HAP-1 (cell line): ENCODE measurements at regions not wholly inside any gene's neighbourhood (a gene's known extent, or its start where the extent isn't known, plus 50 kb on each side); places are given as distances from the start of the nearest gene placed in this dataset.
"Not testable (repeated sequence)": the region's sequence is repeated elsewhere in the genome, so short reads cannot be mapped to it uniquely, and the experiment has no call there.

Source experiments
- DNase-seq, 2 experiments: peaks; one replicate each; pipeline ENCODE4 v3.0.0-alpha.2; 2016 to 2020; ENCODE audit warnings: low spot score in 2 of 2
- H3K27me3 ChIP-seq: fragments of 250-450 bp; sonication (Bioruptor Pico); 2 replicates; pipeline ENCODE4 v1.5.1; 2020; ENCODE audit warnings: low read depth, mild to moderate bottlenecking, moderate library complexity
- H3K36me3 ChIP-seq: fragments of 250-450 bp; sonication (Bioruptor Pico); replicated peaks from 2 replicates; pipeline ENCODE4 v1.5.1; 2020; ENCODE audit warnings: mild to moderate bottlenecking
- H3K4me1 ChIP-seq: fragments of 250-450 bp; sonication (Bioruptor Pico); 2 replicates; pipeline ENCODE4 v1.5.1; 2020; ENCODE audit warnings: mild to moderate bottlenecking
- H3K4me3 ChIP-seq: fragments of 250-450 bp; sonication (Bioruptor Pico); 2 replicates; pipeline ENCODE4 v1.5.1; 2020; ENCODE audit warnings: mild to moderate bottlenecking, moderate library complexity
- H3K9me3 ChIP-seq: fragments of 250-450 bp; sonication (Bioruptor Pico); 2 replicates; pipeline ENCODE4 v1.5.1; 2020; ENCODE audit warnings: mild to moderate bottlenecking, moderate library complexity
- in situ Hi-C: fragments of 300-500 bp; cut with MboI; formaldehyde crosslinking; loops from 3 replicates; pipeline ENCODE4 v1.14.3; 2020; ENCODE audit warnings: low sequenced_read_pairs, inconsistent platforms, mixed read lengths

GRCh38 chr5:159657771-159658170 is 258.5 kb upstream of the ADRA1B start:
- no peaks in the 10 kb centered on the region for H3K9me3 ChIP-seq
- DNase-seq, result no peak
- no peaks in the 10 kb centered on the region for H3K36me3 ChIP-seq
- H3K4me3 ChIP-seq, result no peak overlapping the region
- H3K4me1 ChIP-seq, result no peaks in the 10 kb centered on the region
- in situ Hi-C loops, result no loop called here
- H3K27me3 ChIP-seq, result no peaks in the 10 kb centered on the region

GRCh38 chr5:159658266-159658925 is 257.9 kb upstream of the ADRA1B start:
- H3K27me3 ChIP-seq, result no peaks in the 10 kb centered on the region
- H3K4me3 ChIP-seq, result no peak overlapping the region
- in situ Hi-C loops, result no loop called here
- H3K4me1 ChIP-seq, result no peaks in the 10 kb centered on the region
- no peaks in the 10 kb centered on the region for H3K9me3 ChIP-seq
- DNase-seq, result no peak
- no peaks in the 10 kb centered on the region for H3K36me3 ChIP-seq

DNA sequence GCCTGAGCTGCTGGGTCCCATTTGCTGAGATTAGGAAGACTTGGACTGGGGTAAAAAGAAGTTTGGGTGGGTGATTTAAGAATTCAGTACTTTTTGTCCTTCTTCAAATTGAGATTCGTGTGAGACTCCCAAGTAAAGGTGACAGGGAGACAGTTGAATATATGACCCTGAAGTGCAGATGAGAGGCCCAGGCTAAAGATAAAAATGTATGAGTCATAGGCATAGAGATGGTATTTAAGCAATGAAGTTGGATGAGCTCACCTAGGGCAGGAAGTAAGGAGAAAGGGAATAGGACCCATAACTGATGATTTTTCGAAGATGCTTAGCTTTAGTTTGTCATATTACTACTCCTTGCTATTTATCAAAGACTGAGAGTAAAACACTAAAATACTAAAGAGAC is 255.9 kb upstream of the ADRA1B start:
- no peaks in the 10 kb centered on the region for H3K4me1 ChIP-seq
- H3K36me3 ChIP-seq, result no peaks in the 10 kb centered on the region
- no peak overlapping the region for H3K4me3 ChIP-seq
- no peak for DNase-seq
- in situ Hi-C loops, result no loop called here
- H3K27me3 ChIP-seq, result no peaks in the 10 kb centered on the region
- H3K9me3 ChIP-seq, result no peaks in the 10 kb centered on the region

- Histone ChIP-seq H3K36me3 (no peaks in the 10 kb centered on the region), H3K27me3 (no peaks in the 10 kb centered on the region), H3K4me3 (no peak overlapping the region), H3K4me1 (no peaks in the 10 kb centered on the region), H3K9me3 (no peaks in the 10 kb centered on the region)
- in situ Hi-C loops, result no loop called here
- DNase-seq, result no peak
Measured at GRCh38 chr5:159663986-159664385, 252.3 kb upstream of the ADRA1B start.

DNA sequence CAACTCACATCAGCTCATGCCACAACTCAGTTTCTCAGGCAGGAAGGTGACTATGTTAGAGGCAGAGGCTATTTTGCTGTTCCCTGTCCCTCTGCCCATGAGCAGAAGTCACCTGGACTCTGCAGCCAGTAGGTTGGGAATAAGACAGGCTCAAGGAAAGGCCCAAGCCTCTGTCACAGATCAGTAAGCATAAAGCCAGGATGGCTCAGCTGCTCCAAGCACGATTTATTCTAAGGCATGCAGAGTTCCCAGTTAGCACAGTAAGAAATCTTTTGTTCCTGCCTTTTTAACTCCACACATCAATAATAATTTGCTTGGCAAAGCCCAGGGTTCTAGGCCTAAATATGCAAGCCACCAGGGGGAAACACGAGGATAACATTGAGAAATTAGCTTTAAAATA is 249.0 kb upstream of the ADRA1B start:
- H3K36me3 ChIP-seq, result no peaks in the 10 kb centered on the region
- in situ Hi-C loops, result no loop called here
- H3K4me1 ChIP-seq, result no peaks in the 10 kb centered on the region
- DNase-seq, result no peak
- no peaks in the 10 kb centered on the region for H3K27me3 ChIP-seq
- H3K4me3 ChIP-seq, result no peak overlapping the region
- no peaks in the 10 kb centered on the region for H3K9me3 ChIP-seq

DNA sequence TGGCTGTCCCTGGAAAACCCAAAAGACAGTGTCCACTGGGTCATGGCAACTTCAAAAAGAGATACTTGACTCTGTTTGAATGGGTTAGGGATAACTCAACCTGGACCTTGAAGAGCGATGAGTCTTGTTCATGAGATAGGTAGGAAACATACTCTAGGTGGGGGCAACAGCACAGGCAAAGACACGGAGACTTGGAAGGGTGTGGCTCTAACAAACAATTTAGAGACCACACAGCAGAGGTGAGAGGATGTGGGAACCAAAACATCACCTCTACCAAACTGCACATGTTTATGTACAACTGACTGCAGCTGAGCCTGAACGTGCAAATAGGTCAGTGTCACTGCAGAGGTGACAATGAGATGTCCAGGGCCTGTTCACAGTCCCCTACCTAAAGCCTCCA is 247.7 kb upstream of the ADRA1B start:
- in situ Hi-C loops, result no loop called here
- H3K9me3 ChIP-seq, result no peaks in the 10 kb centered on the region
- H3K4me3 ChIP-seq, result no peak overlapping the region
- DNase-seq, result no peak
- H3K36me3 ChIP-seq, result no peaks in the 10 kb centered on the region
- H3K4me1 ChIP-seq, result no peaks in the 10 kb centered on the region
- H3K27me3 ChIP-seq, result no peaks in the 10 kb centered on the region

DNA sequence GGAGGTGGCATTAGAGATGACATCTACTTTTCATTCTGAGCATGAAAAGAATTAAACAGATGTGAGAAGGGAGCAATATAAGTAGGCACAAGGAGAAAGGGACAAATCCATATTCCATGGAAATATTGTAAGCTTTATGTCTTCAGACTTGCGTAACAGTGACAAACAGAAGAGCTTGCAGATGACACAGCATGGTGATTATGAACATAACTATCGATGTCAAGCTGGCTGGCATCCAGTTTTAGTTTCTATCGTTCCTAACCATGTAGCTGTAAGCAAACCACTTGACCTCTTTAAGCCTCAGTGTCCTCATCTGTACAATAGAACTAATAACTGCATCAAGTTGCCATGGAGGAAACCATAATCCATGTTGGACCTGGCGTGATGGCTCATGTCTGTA is 246.7 kb upstream of the ADRA1B start:
- H3K36me3 ChIP-seq, result no peaks in the 10 kb centered on the region
- DNase-seq, result no peak
- no peaks in the 10 kb centered on the region for H3K9me3 ChIP-seq
- H3K4me1 ChIP-seq, result no peaks in the 10 kb centered on the region
- H3K4me3 ChIP-seq, result no peak overlapping the region
- in situ Hi-C loops, result no loop called here
- no peaks in the 10 kb centered on the region for H3K27me3 ChIP-seq

GRCh38 chr5:159671886-159672285 is 244.4 kb upstream of the ADRA1B start:
- Histone ChIP-seq H3K4me3 (no peak overlapping the region), H3K4me1 (no peaks in the 10 kb centered on the region), H3K27me3 (no peaks in the 10 kb centered on the region), H3K36me3 (no peaks in the 10 kb centered on the region), H3K9me3 (no peaks in the 10 kb centered on the region)
- in situ Hi-C loops, result no loop called here
- no peak for DNase-seq

DNA sequence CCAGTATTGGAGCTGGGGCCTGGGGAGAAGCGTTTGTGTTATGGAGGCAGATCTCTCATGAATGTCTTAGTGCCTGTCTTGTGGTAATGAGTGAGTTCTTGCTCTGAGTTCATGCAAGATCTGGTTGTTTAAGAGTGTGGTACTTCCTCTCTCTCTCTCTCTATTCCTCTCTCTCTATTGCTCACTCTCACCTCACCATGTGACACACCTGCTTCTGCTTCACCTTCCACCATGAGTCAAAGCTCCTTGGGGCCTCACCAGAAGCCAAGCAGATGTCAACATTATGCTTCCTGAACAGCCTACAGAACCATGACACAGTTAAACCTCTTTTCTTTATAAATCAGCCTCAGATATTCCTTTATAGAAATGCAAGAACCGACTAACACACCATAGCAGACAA is 242.7 kb upstream of the ADRA1B start:
- no peak overlapping the region for H3K4me3 ChIP-seq
- H3K36me3 ChIP-seq, result no peaks in the 10 kb centered on the region
- in situ Hi-C loops, result no loop called here
- H3K9me3 ChIP-seq, result no peaks in the 10 kb centered on the region
- H3K27me3 ChIP-seq, result no peaks in the 10 kb centered on the region
- H3K4me1 ChIP-seq, result no peaks in the 10 kb centered on the region
- DNase-seq, result no peak

DNA sequence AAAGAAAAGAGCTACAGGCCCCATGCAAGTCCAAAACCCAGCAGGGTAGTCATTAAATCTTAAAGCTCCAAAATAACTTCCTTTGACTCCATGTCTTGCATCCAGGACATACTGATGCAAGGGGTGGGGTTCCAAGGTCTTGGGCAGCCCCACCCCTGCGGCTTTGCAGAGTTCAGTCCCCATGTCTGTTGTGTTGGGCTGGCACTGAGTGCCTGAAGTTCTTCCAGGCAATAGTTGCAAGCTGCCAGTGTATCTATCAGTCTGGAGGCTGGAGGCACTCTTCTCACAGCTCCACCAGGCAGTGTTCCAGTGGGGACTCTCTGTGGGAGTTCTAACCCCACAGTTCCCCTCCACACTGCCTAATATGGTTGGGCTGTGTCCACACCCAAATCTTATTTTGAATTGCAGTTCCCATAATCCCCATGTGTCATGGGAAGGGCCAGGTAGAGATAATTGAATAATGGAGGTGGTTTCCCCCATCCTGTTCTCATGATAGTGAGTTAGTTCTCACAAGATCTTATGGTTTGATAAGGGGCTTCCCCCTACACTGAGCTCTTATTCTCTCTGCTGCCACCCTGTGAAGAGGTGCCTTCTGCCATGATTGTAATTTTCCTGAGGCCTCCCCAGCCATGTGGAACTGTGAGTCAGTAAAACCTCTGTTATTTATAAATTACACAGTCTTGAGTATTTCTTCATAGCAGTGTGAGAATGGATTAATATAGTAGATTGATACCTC is 237.5 kb upstream of the ADRA1B start:
- H3K4me1 ChIP-seq, result no peaks in the 10 kb centered on the region
- in situ Hi-C loops, result no loop called here
- H3K36me3 ChIP-seq, result no peaks in the 10 kb centered on the region
- H3K27me3 ChIP-seq, result no peaks in the 10 kb centered on the region
- no peak overlapping the region for H3K4me3 ChIP-seq
- no peak for DNase-seq
- no peaks in the 10 kb centered on the region for H3K9me3 ChIP-seq

DNA sequence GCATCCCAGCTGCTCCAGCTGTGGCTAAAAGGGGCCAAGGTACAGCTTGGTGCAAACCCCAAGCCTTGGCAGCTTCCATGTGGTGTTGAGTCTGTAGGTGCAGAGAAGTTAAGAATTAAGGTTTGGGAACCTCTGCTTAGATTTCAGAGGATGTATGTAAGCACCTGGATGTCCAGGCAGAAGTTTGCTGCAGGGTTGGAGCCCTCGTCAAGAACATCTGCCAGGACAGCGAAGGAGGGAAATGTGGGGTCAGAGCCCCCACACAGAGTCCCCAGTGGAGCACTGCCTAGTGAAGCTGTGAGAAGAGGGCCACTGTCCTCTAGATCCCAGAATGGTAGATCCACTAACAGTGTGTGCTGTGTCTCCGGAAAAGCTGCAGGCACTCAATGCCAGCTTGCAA is 236.2 kb upstream of the ADRA1B start:
- in situ Hi-C loops, result no loop called here
- Histone ChIP-seq H3K9me3 (no peaks in the 10 kb centered on the region), H3K36me3 (no peaks in the 10 kb centered on the region), H3K27me3 (no peaks in the 10 kb centered on the region), H3K4me3 (no peak overlapping the region), H3K4me1 (no peaks in the 10 kb centered on the region)
- no peak for DNase-seq

GRCh38 chr5:159681661-159682060 is 234.6 kb upstream of the ADRA1B start:
- Histone ChIP-seq H3K4me1 (no peaks in the 10 kb centered on the region), H3K9me3 (no peaks in the 10 kb centered on the region), H3K4me3 (no peak overlapping the region), H3K27me3 (no peaks in the 10 kb centered on the region), H3K36me3 (no peaks in the 10 kb centered on the region)
- in situ Hi-C loops, result no loop called here
- no peak for DNase-seq

DNA sequence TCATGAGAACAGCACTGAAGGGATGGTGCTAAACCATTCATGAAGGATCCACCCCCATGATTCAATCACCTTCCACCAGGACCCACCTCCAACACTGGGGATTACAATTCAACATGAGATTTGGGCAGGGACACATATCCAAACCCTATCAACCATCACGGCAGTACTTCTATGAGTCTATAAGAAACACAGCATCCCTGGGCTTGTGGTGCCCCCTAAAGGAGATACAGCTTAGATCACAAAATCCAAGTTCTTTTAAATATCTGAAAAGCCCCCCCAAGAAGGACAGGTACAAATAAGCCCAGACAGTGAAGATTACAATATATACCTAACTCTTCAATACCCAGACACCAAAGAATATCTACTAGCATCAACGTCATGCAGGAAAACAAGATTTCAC is 233.7 kb upstream of the ADRA1B start:
- Histone ChIP-seq H3K9me3 (no peaks in the 10 kb centered on the region), H3K4me3 (no peak overlapping the region), H3K27me3 (no peaks in the 10 kb centered on the region), H3K36me3 (no peaks in the 10 kb centered on the region), H3K4me1 (no peaks in the 10 kb centered on the region)
- in situ Hi-C loops, result no loop called here
- no peak for DNase-seq

- H3K9me3 ChIP-seq, H3K4me3 ChIP-seq, H3K36me3 ChIP-seq, H3K27me3 ChIP-seq, H3K4me1 ChIP-seq, DNase-seq, in situ Hi-C loops: not testable (repeated sequence)
Measured at GRCh38 chr5:159687892-159688291, 228.4 kb upstream of the ADRA1B start.
